HG03457 (cell line): ENCODE measurements at regions not wholly inside any gene's neighbourhood (a gene's known extent, or its start where the extent isn't known, plus 50 kb on each side); places are given as distances from the start of the nearest gene placed in this dataset.

Experiments used
- ATAC-seq: cut with Tn5 transposase; IDR thresholded peaks from one replicate; pipeline ENCODE4 v1.9.1; 2021; ENCODE audit warnings: moderate number of reproducible peaks; ENCODE audit not compliant: unreplicated experiment

- ATAC-seq = no peak
These were observed 538.6 kb upstream of the JARID2 start for GRCh38 chr6:14707276-14707675.

DNA sequence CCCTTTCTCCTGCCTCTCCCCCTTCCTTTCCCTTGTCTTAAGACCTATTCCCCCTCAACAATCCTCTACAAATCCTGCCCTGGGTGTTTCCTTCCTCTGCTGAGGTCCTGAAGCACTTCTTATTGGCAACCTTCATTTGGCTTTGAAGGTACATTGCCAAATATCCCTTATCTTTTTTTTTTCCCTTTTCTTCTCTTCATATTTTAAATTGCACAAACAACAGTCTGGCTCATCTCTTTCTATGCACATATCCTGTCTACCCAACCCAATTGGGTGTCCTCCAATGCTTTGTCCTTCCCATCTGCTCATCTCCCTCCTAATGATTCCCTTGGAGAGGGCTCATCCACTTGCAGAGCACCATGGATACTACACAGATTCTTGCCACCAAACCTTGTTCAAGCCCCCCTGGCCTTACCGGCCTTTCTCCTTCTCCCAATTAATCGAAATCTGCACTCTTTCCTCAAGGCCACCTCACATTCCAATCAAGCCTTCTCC, 537.9 kb upstream of the JARID2 start:
- no peak for ATAC-seq

DNA sequence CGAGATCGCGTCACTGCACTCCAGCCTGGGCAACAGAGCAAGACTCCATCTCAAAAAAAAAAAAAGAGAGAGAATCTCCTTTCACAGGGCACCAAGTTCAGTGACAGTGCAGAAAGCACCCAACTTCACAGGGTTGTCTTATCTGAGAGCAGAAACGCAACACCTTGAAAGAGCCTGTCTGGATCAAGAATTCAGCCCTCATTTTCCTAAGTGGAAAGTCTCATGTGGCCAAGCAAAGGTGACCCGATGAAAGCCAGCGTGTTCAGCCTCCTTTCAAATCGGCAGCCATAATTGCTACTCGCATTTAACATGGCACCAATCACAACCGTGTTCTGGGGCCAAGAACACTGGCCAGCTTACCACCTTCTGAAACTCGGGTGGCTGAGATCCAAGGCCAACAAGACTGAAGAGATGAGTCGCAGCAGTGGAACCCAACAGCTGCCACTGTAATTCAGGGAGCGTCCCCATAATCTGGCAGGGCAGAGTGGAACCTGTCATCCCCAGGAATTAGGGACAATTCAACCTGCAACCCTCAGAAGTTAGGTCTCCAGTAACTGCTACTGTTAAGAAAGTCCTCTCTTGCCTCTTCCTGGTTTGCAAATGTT, 536.7 kb upstream of the JARID2 start:
- ATAC-seq = no peak

DNA sequence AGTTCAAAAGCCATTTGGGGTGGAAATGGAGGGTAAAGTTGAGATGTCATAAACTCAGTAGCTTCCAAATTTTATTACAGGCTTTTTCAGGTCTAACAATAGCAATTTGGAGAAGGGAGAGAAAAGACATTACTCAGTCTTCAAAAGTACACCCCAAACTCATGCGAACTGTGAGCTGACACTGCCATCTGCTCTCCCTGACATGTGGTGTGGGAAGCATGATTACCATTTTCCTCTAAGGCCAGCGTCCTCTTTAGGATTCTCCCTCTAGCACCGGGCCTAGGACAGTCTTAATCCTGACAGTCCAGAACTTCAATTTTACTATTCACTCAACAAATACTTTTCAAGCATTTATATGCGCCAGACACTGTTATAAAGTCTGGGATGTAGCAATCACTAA, 536.0 kb upstream of the JARID2 start:
- no peak for ATAC-seq

GRCh38 chr6:14710421-14710820, 535.4 kb upstream of the JARID2 start:
- ATAC-seq = no peak

DNA sequence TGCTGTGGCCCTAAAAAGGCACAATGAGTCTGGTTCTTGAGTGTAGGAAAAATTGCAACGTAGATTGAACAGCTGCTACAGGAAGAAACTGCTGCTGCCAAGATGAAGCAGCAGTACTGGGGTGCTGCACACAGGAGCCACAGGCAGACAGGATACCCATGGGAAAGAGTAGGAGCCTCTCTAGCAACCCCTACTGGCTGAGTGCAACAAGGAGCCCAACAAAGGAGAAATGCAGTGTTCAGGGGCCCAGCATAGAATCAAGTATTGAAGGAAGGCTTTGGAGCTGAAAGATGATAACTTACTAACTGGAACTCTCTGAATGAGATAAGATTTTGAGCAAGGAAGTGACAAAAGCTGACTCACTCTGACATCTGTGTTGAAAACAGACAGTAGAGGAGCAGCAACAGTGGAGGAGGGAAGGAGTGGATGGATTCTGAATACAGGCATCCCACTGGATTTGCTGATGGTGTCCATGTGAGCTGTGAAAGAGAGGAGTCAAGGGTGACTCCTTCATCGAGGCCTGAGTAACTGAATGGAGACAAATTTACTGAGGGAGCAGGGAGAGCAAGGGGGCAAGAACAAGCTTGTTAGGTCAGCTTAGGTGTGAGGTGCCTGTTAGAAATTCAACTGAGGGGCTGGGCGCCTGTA, 534.7 kb upstream of the JARID2 start:
- no peak for ATAC-seq

DNA sequence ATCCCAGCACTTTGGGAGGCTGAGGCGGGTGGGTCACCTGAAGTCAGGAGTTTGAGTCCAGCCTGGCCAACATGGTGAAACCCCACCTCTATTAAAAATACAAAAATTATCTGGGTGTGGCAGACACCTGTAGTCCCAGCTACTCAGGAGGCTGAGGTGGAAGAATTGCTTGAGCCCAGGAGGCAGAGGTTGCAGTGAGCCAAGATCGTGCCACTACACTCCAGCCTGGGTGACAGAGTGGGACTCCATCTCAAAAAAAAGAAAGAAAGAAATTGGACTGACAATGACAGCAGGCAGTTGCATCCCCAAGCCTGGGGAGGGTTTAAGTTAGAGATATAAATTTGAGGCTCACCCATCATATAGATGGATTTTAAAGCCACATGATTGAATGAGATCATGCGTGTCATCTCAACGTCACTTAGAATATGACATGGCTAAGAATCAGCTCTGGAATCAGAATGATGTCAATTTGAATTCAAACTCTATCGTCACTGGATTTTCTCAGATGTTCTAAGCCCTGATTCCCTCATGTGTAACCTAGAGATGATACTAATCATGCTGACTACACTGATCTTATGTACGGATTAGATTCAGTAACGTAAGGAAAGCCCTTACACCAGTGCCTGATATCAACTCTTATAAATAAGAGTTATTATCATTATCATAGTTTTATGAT, 534.0 kb upstream of the JARID2 start:
- ATAC-seq = no peak

DNA sequence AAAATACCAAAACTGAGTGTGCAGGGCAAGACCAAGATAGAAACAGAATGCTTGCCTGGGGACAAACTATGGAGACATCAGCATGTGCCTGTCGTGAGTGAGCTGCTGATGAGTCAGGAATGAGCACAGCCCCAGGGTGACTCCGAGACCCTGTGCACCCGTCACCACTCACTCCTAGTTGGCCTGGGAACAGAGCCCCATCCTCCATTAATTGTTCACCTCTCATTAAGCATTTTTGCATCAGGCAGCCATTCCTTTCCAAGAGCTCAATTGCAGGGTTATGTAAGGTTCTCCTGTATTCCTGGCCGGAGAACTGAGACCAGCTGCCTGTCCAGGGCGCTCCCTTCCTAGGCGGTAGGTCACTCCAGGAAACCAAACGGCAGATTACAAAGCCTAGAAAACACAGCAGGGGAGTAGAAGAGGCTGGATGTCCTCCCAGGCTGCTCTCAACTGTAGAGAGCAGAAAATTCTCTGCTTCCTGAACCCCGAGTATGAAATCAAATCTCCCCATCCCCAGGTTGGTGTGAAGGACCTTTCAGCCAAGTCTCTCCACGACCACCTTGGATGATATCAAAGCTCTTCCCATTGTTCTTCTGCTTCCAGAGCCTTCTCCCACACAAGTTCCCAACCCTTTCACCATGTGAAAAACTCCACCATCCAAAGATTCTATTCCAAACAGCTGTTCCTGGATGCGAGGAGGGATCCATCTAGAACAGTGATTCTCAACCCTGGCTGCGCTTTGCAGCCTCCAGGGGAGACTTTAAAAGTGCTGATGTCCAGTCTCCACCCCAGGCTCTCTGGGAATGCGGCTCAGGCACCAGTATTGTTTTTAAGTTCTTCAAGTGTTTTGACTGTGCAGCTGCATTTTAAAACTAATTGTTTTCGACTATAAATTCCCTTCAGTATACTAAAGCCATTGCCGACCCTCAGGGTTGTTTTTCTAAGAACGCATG, 532.6 kb upstream of the JARID2 start:
- ATAC-seq = no peak

DNA sequence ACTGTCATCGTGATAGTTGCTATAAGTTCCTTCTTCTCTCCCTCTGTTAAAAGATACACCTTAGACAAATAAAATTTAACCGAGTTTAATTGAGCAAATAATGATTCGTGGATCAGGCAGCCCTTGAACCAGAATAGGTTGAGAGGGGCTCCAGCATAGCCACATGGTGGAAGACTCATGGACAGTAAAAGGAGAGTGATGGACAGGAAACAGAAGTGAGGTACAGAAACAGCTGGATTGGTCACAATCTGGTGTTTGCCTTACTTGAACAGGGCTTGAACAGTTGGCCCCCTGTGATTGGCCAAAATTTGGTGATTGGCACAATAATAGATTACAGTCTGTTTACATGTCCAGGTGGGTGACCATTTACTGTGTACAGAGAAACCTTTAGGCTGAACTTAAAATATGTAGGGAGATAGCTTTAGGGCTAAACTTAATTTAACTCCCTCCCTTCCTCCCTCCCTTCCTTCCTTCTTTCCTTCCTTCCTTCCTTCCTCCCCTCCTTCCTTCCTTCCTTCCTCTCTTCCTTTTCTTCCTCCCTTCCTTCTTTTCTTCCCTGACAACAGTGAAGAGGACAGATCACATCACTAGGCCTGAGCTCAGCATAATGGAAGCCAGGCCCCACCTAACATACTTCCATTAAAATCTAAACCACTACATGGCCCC, 531.8 kb upstream of the JARID2 start:
- no peak for ATAC-seq

DNA sequence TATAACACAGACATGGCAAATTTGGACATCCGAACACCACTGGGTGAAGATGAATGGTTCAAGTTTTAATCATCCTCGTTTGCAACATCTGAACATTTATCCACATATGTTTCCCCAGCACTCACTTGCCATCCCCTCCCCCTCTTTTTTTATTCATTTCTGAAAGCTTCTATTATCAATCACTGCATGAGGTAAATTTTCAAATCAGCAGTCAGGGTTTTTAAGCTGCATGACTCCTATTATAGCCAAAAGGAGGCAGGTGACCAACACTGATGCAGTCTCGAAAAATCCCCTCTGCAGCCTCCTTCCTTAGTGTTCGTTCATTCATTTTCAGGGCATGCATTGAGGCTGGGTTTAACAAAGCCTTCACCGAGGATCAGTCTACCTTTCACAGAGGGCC, 530.8 kb upstream of the JARID2 start:
- no peak for ATAC-seq

GRCh38 chr6:14716499-14717146, 529.2 kb upstream of the JARID2 start:
- ATAC-seq = no peak

DNA sequence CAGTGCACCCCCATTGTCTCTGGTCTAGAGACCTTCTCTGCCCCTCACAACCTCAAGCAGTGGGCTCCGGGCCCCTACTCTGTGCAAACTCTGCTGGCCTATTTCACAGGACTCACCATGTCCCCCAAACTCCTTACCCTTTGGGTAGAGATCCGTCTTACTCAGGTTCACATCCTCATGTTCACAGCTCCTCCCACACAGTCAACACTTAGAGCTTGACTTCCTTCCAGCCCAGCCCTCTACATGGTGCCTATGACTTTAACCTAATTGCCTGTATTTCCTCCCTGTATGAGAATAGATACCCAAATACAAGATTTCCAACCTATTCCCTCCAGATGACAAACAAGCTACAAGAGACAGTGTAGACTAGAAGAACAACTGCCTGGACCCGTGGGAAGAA, 528.6 kb upstream of the JARID2 start:
- no peak for ATAC-seq

DNA sequence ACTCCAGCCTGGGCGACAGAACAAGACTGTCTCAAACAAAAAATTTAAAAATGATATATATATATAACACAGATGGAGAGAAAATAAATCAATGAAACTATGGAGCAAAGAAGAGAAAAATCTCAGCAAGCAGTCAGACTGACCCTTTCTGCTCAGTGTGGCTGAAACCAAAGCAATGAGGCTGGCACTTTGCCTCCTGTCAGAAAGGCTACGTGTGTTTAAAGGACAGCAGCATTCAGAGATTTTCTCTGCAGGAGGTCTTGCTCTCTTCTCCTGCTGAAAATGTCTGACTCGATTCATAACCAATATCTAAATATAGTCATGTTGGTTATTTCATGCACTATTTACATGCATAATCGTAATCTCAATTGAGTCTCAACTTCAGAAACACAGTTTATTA, 527.0 kb upstream of the JARID2 start:
- no peak for ATAC-seq

GRCh38 chr6:14719270-14719669, 526.6 kb upstream of the JARID2 start:
- ATAC-seq = no peak

DNA sequence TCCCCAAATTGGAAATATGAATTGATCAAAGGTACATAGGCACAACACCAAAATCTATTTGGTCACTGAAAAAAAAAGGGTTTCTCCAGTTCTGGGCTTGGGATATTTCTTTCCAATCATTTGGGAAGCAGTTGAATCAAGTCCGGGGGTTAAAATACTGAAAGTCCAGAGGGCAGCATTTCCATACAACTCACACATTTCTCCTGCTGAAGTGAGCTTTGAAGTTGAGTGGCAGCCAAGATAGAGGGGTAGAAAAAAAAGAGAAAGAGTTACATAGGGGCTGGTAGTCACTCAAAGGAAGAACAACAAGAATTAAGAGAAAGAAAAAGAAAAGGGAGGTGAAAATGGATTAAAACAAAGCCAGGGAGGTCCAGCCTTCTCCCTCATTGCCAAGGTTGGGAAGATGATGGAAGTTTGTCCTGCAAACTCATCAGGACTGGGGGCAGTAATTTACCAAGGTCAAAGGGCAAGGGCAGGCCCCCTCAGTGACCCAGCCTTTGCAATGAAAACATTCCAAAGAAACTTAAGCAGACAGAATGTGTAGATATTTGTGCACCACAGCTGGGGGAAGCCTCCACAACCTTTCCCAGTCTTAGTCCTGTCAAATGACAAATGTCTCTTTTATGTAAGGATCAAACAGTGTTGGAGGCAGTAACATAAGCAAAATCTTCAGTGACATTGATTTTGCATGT, 525.3 kb upstream of the JARID2 start:
- no peak for ATAC-seq

DNA sequence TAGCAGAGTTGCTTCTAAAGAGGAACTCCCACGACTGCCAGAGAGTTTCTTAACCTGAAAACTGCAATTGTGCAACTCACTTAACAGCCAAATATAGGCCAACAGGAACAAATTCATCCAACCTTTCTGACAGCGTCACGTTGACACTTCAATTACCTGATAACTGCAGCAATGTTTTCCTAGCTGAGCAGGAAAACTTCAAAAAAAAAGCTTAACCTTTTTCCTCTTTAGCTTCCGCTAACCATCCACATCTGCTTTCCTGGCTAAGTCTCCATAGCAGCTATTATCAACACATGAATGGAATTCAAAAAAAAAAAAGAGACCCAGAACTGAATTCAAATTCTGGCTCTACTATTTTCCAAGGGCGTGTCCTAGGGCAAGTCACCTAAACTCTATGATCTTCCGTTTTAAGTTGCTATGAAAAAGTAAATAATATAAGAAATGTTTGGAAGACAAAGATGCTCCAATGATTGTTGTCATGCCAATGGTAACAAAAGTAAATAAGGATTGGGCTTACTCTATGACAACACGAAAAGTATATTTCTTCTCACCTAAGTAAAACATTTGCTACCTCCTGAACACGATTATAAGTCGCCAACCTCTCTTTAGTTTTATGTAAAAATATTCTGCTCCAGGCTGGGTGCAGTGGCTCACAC, 524.6 kb upstream of the JARID2 start:
- no peak for ATAC-seq

GRCh38 chr6:14722001-14722562, 523.8 kb upstream of the JARID2 start:
- no peak for ATAC-seq

- no peak for ATAC-seq
These were observed 523.2 kb upstream of the JARID2 start for GRCh38 chr6:14722704-14723103.
